GM10266 (cell line): ENCODE measurements at regions not wholly inside any gene's neighbourhood (a gene's known extent, or its start where the extent isn't known, plus 50 kb on each side); places are given as distances from the start of the nearest gene placed in this dataset.

ENCODE experiments used
- DNase-seq: peaks from one replicate; pipeline ENCODE4 v3.0.0; 2012; ENCODE audit errors: extremely low spot score
- CTCF ChIP-seq: IDR thresholded peaks from 2 replicates; pipeline ENCODE4 v1.5.1; 2012; ENCODE audit warnings: mild to moderate bottlenecking, low read depth; ENCODE audit not compliant: control insufficient read depth, insufficient read depth; ENCODE audit errors: missing control alignments

DNA sequence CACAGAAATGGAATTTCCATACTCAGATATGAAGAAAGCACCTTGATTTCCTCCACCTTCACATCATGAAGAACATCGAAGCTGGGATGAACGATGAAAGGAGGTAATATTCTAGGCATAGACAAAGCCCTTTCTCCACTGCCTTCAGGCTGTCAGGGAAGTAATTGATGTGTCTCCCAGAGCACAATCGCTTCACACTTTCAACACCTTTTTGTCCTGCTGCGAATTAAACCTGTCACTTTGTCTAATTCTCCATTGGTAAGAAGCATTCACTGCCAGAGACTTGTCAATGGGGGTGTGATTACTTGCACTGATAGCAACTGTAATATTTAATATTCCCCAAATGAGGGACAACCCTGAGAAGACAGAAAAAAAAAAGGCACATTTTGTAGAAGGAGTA, 260.1 kb downstream of the ETS1 start:
- TF ChIP-seq CTCF: no peak

GRCh38 chr11:128326791-128327190, 260.6 kb downstream of the ETS1 start:
- no peak for DNase-seq
- TF ChIP-seq CTCF: no peak

More for the DNA sequence above, 260.1 kb downstream of the ETS1 start:
- no peak for DNase-seq

GRCh38 chr11:128324531-128325141, 262.7 kb downstream of the ETS1 start:
- DNase-seq: no peak
- TF ChIP-seq CTCF: no peak

DNA sequence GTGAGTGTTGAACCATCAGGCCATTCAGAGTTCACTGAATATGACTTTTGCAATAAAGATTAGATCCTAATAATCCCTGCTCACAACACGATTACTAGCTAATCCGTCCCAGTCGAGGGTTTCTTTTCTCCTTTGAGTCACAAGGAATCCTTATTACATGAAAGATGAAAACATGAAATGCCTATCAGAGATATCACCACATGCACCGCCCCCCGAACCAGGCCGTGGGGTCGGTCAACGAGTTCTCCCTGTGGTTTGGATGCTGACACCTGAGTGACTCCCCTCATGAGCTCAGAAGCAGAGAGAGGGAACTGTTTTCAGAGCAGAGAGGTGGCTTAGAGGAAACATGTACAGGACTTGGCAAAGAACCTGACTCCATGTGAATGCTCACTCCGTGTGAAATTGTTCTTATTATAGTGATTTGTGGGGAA, 263.3 kb downstream of the ETS1 start:
- DNase-seq: no peak
- TF ChIP-seq CTCF: no peak

DNA sequence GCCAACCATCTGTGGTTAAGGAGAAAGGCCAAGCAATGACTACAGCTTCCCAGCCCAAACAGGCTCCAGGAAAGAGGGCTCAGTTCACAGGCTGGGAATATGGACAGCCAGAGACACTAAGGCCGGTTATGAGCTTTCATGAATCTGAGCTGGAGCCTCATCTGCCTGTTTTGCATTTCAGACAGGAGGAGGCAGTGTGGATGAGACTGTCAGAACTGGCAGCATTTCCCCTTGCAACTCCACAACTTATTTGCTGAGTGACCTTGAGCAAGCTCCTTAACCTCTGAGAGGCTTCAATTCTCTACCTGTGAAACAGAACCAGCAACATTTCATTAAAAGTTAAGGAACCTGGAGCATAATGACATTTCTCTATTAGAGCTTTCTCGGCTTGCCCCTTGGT, 264.0 kb downstream of the ETS1 start:
- peak; percentile 37 for DNase-seq
- peak; percentile 46 for TF ChIP-seq CTCF

GRCh38 chr11:128318856-128319474, 268.4 kb downstream of the ETS1 start:
- peak; percentile 68 for DNase-seq
- TF ChIP-seq CTCF: no peak

DNA sequence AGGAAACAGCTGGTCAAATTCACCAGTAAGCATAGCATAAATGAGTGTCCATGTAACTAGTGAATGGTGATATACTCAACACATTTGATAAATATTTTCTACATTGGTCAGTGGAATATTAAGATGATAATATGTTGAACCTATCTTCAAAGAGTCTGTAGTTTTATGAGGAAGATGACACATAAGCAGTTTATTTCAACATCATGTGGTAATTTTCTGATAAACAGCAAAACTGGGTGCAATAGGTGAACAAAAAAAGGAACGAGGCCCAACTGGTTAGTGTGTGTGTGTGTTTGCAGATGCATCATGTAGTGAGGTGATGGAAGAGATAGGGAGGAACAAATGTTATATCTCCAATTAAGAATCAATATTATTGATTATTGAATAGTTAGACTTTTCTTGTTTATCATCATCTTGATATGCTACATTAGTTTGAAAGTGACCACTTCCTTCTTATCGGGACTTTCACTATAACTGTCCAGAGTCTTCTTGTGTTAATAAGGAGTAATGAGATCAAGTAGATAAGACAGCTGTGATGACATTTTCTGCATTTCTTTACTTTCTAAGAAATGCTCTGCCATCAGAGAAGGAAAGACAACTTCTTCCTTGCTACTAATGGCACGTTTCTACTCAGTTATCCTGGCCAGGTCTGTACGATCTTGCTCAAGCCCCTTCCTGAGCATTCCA, 270.7 kb downstream of the ETS1 start:
- no peak for TF ChIP-seq CTCF

More for the DNA sequence above, 270.7 kb downstream of the ETS1 start:
- no peak for DNase-seq
